Left cardiac atrium (tissue), 4 donors: ENCODE measurements at regions not wholly inside any gene's neighbourhood (a gene's known extent, or its start where the extent isn't known, plus 50 kb on each side); places are given as distances from the start of the nearest gene placed in this dataset.
A peak's percentile ranks its signal among the peaks of the same experiment; 100 is the strongest.
"Not testable (repeated sequence)": the region's sequence is repeated elsewhere in the genome, so short reads cannot be mapped to it uniquely, and the experiment has no call there.

Experiments used
- ATAC-seq, 2 donors: fragments of 200-7000 bp; cut with Tn5 transposase; one replicate each; pipeline ENCODE4 v1.9.1; 2020; ENCODE audit warnings: mild to moderate bottlenecking in 2 of 2, moderate library complexity in 2 of 2
- DNase-seq: peaks from one replicate; pipeline ENCODE4 v3.0.0-alpha.2; 2020
- intact Hi-C, 2 donors: fragments of 100-400 bp; cut with DNase I; formaldehyde crosslinking; loops; one replicate each; pipeline versions ENCODE4 v1.14.1 to v1.15.1; 2022 to 2023
- donor health status: DM: no; HTN: yes; CAD: no.
- donor health status: DM: no; HTN: yes; CAD: no; lungs with severe emphysema.
- donor health status: DM: yes; HTN: yes; CAD: no.
- donor health status: Dilated cardiomyopathy.

DNA sequence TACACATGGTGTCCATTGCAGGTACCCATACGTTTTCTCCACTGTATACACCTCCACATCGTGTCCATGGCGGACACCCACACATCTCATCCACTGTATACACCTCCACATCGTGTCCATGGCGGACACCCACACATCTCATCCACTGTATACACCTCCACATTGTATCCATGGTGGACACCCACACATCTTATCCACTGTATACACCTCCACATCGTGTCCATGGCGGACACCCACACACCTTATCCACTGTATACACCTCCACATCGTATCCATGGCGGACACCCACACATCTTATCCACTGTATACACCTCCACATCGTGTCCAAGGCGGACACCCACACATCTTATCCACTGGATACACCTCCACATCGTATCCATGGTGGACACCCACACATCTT is 50.4 kb upstream of the TTC34 start:
- DNase-seq, intact Hi-C loops, ATAC-seq: not testable (repeated sequence)

DNA sequence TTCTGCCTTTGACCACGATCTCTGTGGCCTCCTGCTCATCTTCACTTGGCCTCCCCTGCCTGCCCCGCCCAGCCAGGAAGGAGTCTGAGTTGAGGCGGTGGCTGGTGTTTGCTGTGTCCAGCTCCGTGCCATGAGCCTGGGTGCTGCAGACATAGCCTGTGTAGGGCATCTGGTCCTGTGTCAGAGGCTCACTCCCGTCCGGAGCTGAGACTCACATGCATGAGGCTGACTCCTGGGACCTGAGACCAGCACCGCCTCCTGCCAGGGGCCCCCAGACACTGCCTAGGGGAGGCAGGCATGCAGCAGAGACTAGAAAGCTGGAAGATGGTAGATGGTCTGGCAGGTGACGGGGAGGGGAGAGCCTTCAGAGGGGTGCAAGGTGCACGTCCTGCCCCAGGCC is 52.2 kb upstream of the TTC34 start:
- DNase-seq, result peak; percentile 10
- no peak for ATAC-seq
- intact Hi-C loops, result no loop called here

- DNase-seq, result peak; percentile 7
- intact Hi-C loops, result no loop called here
- no peak for ATAC-seq
Measured at GRCh38 chr1:2854151-2854550, 52.7 kb upstream of the TTC34 start.

DNA sequence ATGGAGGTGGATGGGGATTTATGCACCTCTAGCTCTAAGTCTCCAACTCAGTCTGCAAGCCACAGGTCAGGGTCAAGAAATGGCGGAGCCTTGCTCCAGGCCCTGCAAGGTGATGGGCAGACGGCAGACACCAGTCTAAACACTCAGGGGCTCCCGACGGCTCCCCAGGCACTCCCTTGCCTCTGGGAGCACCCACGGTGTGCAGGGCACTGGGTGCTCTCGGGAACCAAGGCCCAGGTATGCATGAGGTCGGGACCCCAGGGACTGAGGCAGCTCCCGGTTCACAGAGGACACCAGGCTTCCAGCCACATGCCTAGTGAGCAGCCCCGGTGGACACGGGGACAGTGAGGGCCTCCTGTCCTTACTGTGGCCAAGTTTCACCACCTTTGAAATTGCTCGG is 53.1 kb upstream of the TTC34 start:
- DNase-seq (peak; percentile 8), ATAC-seq (no peak)
- intact Hi-C loops, result no loop called here

DNA sequence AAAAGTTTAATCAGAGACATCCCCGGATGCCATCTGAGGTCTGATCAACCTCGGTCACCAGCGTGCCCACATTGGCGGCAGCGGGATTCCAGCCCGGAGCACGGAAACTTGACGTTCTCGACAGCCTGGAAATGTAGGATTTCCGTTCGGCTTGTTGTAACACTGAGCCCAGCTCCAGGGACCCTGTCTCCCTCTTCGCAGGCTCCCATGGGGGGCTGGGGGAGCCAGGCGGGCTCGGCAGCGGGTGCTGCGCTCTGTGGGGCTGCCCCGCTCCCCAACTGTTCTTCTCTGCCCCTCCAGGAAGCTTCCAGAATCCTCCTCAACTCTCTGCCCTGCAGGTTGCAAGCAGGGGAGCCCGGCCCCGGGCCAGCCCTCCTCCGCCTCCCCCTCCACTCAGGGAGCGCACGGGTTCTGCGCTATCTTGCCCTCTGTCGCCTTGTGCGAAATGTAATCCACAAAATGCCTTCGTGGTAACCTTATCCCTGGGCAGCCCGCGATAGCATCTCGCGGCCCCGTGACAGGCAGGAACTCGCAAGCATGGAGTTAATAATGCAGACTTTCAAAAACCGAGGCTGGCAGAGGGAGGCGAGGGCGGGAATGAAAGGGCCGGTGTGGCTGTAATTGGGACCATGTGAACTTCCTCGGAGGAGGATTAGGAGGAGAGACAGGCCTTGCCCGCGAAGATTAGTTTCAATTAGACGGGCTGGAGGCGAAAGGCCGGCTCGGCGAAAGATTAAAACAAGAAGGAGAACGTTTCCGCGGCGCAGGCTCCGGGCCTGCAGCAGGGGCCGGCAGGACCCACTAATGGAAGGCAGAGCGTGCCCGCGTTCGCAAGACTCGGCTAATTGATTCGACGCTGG is 53.9 kb upstream of the TTC34 start:
- intact Hi-C loops, result no loop called here
- ATAC-seq (no peak), DNase-seq (peak; percentile 13)

- no peak for ATAC-seq
- DNase-seq, result peak; percentile 8
- intact Hi-C loops, result no loop called here
Measured at GRCh38 chr1:2856066-2856390, 54.5 kb upstream of the TTC34 start.

- DNase-seq (peak; percentile 5), ATAC-seq (no peak)
- intact Hi-C loops, result no loop called here
Measured at GRCh38 chr1:2856676-2857375, 55.3 kb upstream of the TTC34 start.

DNA sequence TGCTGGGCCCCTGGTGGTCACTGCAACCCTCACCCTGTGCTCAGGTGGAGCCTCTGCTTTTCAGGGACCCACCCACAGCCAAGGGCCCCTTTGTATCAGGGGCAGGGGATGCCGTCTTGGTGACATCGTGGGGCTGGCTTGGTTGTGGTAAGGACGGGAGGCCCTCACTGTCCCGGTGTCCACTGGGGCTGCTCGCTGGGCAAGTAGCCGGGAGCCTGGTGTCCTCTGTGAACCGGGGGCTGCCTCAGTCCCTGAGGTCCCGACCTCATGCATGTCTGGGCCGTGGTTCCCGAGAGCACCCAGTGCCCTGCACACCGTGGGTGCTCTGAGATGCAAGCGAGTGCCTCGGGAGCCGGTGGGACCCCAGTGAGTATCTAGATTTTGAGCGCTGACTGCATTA is 56.0 kb upstream of the TTC34 start:
- intact Hi-C loops, result no loop called here
- ATAC-seq, result no peak
- peak; percentile 8 for DNase-seq

- intact Hi-C loops, result no loop called here
- DNase-seq (no peak), ATAC-seq (no peak)
Measured at GRCh38 chr1:2858676-2859075, 57.2 kb upstream of the TTC34 start.

DNA sequence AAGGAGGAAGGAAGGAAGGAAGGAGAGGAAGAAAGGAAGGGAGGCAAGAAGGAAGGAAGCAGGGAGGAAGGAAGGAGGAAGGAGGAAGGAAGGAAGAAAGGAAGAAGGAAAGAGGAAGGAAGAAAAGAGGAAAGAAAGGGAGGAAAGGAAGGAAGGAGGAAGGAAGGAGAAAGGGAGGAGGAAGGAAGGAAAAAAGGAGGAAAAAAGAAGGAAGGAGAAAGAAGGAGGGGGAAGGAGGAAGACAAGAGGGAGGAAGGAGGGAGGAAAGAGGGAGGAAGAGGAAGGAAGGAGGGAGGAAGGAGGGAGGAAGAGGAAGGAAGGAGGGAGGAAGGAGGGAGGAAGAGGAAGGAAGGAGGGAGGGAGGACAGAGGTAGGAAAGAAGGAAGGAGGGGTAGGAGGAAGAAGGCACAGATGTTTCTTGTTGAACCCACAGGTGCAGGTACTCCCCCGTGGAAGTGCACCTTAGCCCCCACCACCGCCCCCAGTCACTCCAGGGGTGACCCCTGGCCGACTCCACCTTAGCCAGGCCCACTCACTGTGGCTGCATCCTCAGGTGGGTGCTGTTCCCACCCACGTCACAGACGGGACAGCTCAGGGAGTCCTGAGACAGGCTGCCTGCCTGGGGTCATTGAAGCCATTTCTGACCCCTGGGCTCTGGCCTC is 57.9 kb upstream of the TTC34 start:
- intact Hi-C loops, result no loop called here
- DNase-seq (peak; percentile 7), ATAC-seq (no peak)

DNA sequence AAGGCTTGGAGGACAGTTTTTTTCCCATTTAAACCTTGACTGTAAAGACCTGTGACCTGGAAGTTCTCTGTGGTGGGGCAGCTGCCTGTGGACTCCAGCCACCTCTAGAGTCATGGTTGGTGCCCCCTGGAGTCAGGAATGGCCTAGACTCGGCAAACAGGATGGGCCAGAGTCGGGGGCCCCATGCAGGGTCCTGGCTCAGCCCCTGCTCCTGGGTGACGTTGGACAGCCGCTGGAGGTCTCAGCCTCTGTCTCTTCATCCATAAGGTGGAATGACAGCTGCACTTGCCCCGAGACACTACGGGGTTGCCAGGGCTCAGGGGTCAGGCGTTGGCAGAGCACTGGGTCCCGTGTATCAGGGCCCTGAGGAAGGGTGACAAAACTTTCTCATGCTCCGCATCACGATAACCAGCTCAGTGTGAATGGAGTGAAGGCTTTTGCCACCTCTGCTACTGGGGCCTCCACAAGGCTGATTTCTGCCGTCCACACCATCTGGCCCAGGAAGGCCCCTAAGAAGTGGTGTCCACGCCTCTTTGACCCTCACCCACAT is 58.5 kb upstream of the TTC34 start:
- peak; percentile 7 for DNase-seq
- ATAC-seq, result no peak
- intact Hi-C loops, result no loop called here

GRCh38 chr1:2860476-2861142 is 59.1 kb upstream of the TTC34 start:
- ATAC-seq (no peak), DNase-seq (peak; percentile 16)
- intact Hi-C loops, result no loop called here

- intact Hi-C loops, result no loop called here
- ATAC-seq (no peak), DNase-seq (peak; percentile 17)
Measured at GRCh38 chr1:2861143-2861987, 59.9 kb upstream of the TTC34 start.

GRCh38 chr1:2861988-2862813 is 60.7 kb upstream of the TTC34 start:
- ATAC-seq, result no peak
- peak; percentile 13 for DNase-seq
- intact Hi-C loops, result no loop called here

DNA sequence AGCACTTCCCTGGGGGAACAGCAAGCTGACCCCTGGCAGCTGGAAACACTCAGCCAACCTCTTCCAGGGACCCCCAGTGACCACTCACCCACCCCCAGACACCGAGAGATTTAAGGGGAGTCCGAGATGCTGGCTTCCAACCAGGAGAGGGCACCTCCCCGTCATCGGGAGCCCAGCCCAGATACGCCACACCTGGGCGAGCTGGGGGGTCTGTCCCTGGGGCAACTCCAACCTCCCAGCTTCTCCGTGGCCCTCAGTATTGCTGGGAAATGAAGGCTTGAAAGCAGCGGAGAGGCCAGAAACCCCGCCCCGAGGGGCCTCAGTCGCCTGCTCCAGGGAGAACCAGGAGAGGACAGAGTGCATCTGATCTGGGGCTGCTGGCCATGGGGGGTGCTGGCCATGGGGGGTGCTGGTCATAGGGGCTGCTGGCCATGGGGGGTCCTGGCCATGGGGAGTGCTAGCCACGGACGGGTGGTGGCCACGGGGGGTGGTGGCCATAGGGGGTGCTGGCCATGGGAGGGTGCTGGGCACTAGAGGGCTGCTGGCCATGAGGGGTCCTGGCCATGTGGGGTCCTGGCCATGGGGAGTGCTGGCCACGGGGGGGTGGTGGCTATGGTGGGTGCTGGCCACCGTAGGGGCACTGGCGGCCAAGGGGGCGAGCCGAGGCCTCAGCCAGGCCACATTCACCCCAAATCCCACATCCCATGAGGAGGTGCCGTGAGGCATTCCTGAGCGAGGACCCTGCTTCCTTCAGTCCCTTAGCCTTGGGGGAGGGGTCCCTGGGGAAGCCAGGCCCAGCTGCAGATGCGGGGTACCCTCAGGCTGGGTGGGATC is 61.5 kb upstream of the TTC34 start:
- ATAC-seq (no peak), DNase-seq (peak; percentile 13)
- intact Hi-C loops, result no loop called here

DNA sequence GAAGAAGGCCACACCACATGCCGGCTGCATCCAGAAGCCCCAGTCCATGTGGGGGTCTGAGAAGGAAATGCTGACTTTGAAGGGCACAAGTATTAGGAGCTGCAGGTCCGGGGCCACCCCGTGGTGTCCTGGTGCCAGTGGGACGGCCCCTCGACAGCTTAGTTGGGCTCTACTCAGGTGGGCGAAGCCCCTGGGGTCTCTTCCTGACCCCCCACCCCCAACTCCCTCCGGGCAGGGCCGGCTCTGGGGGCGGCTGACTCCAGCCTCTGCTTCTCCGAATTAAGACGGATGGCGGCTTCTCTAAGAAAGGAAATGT is 62.1 kb upstream of the TTC34 start:
- intact Hi-C loops, result no loop called here
- no peak for ATAC-seq
- DNase-seq, result peak; percentile 9
